H1 (cell line): ENCODE measurements at regions not wholly inside any gene's neighbourhood (a gene's known extent, or its start where the extent isn't known, plus 50 kb on each side); places are given as distances from the start of the nearest gene placed in this dataset.

Experiments used
- BCL11A ChIP-seq, 2 experiments: IDR thresholded peaks; one replicate each; pipeline ENCODE4 v1.6.1; 2011; ENCODE audit warnings: low read depth in 2 of 2, low read length in 2 of 2, mild to moderate bottlenecking in 2 of 2
- EGR1 ChIP-seq: IDR thresholded peaks from 2 replicates; pipeline ENCODE4 v1.6.1; 2011; ENCODE audit warnings: low read depth, low read length, borderline replicate concordance
- EP300 ChIP-seq, 2 experiments: IDR thresholded peaks; 1 replicate in 1 of 2; 2 replicates in 1 of 2; pipeline ENCODE4 v1.6.1; 2011 to 2012; ENCODE audit warnings: low read depth in 2 of 2, low read length in 2 of 2, mild to moderate bottlenecking in 2 of 2, borderline replicate concordance in 1 of 2, inconsistent platforms in 1 of 2, moderate library complexity in 1 of 2
- JUND ChIP-seq: IDR thresholded peaks from 2 replicates; pipeline ENCODE4 v1.6.1; 2011; ENCODE audit warnings: mild to moderate bottlenecking, improper control_type of control experiment, low read length
- KDM5A ChIP-seq: fragments of 200-600 bp; IDR thresholded peaks from 2 replicates; pipeline ENCODE4 v1.7.1; 2012; ENCODE audit warnings: mild to moderate bottlenecking, low read length, inconsistent platforms, mixed read lengths

DNA sequence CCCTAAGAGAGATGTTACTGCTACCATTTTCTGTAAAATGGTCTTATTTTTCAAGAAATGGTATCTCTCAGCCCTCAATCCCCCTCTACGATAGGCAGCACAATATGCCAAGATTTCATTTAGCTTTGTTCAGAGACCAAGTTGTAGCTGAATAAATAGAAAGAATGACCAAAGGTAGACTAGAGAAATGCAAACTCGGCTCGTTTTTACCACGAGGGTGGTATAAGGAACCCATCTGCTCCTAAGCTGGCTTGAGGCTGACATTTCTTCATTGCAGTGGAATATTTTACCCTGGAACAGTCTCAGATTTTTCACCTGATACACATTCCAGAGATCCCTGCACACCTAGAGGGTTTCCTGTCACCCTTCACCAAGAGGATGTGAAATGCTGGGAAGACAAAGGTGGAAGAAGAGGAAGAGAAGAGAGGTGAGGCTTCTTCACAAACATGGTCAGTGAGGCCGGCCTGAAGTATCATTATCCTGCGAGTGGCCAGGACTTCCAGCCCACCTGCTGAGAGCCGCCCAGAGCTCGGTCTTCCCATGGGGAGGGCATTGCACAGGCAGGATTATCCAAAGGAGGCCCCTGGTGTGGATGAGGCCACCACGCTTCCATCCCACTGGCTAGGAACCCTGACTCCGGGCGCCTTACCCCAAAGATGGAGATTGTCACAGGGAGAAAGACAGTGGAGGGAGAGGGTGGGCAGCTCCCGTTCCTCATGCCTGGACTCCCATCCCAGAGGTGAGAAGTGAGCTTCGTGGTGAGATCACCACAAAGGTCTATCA lies 57.1 kb upstream of the AFDN start (continued):
- TF ChIP-seq BCL11A (IDR thresholded peaks at IDR 0.05; ENCODE audit: low read depth in 2 of 2, low read length in 2 of 2) = no peak
- TF ChIP-seq JUND = no peak
- TF ChIP-seq EGR1 = no peak
- no peak for TF ChIP-seq EP300 (IDR thresholded peaks at IDR 0.05; ENCODE audit: borderline replicate concordance in 1 of 2, low read depth in 2 of 2, low read length in 2 of 2)
- no peak for TF ChIP-seq KDM5A
